SK-N-DZ (cell line): ENCODE measurements at regions not wholly inside any gene's neighbourhood (a gene's known extent, or its start where the extent isn't known, plus 50 kb on each side); places are given as distances from the start of the nearest gene placed in this dataset.
"Not testable (repeated sequence)": the region's sequence is repeated elsewhere in the genome, so short reads cannot be mapped to it uniquely, and the experiment has no call there.

Experiments
- DNase-seq: peaks from one replicate; pipeline ENCODE4 v3.0.0-alpha.2; 2015; ENCODE audit warnings: low spot score

- DNase-seq: not testable (repeated sequence)
Observed at GRCh38 chr10:3317553-3318479, 145.2 kb upstream of the PITRM1 start.

DNA sequence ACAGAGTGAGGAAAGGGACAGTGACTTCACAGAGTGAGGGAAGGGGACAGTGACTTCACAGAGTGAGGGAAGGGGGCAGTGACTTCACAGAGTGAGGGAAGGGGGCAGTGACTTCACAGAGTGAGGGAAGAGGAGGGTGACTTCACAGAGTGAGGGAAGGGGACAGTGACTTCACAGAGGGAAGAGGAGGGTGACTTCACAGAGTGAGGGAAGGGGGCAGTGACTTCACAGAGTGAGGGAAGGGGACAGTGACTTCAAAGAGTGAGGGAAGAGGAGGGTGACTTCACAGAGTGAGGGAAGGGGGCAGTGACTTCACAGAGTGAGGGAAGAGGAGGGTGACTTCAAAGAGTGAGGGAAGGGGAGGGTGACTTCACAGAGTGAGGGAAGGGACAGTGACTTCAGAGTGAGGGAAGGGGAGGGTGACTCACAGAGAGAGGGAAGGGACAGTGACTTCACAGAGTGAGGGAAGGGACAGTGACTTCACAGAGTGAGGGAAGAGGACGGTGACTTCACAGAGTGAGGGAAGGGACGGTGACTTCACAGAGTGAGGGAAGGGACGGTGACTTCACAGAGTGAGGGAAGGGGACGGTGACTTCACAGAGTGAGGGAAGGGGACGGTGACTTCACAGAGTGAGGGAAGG lies 142.0 kb upstream of the PITRM1 start:
- not testable (repeated sequence) for DNase-seq

DNA sequence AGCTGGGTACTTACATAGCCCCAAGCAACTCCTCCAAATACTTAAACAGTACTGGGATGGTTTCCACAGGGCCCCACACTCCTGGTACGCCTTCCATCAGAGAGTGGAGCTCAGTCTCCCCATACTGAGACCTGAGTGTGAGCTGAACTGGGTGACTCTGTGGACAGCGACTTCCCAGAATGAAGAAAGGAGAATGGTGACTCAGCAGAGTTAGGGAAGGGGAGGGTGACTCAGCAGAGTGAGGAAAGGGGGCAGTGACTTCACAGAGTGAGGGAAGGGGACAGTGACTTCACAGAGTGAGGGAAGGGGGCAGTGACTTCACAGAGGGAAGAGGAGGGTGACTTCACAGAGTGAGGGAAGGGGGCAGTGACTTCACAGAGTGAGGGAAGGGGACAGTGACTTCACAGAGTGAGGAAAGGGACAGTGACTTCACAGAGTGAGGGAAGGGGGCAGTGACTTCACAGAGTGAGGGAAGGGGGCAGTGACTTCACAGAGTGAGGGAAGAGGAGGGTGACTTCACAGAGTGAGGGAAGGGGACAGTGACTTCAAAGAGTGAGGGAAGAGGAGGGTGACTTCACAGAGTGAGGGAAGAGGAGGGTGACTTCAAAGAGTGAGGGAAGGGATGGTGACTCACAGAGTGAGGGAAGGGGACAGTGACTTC lies 141.3 kb upstream of the PITRM1 start:
- not testable (repeated sequence) for DNase-seq

DNA sequence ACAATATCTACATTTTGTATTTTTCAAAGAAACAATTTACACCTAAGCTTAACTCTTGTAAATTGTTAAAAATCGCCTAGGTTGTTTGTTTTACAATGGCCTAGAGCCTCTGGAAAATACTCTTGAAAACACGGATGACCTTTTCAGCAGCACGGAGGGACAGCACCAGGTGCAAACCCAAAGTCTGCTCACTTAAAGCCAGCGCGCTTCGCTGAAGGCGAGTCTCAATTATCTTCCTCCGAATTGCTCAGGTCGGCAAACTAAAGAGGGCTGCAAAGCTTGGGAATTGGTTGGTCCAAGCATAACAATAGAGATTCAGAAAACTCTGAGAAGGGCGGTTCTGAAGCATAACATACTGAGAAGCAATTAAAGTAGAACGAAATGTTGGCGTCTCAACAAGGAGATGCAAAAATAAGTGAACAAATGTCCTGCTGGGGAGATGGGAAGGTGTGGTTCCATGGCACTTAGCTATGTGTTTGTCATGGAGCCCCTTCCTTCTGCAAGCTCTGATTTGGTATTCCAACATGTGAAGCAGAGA lies 139.9 kb upstream of the PITRM1 start:
- DNase-seq: no peak

DNA sequence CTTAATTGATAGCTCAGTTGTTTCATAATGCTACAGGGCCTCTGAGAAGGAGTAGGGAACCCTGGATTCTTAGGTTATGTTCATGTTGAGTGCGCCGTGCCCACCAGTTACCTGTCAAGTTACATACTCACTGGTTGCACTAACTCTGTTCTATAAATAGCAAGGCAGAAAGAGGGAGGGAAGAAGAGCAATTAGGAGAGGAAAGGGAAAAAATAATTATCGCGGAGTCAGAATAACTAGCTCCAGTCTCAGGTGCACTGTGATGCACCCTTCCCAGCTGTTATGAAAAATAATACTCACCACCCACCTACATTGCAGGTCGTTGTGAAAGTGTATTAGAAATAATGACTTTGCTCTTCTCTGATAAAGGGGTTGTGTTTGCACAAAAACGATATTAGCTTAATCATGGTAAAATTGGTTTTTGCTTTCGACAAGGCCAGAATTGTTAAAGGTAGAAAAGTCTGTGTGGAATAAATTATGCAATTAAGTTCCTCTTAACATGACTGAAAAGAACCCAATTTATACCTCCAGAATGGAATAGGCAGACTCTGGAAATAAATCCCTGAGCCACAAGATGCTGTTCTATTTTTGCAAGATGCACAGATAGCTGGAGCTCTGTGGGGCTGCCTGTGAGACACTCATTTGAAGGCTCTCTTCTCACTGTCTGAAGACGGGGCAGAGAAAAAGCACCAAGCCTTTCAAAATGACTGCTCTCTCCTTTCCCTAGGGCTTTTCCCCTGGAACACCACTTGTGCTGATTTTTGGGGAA lies 137.6 kb upstream of the PITRM1 start:
- DNase-seq: no peak

GRCh38 chr10:3306050-3306449 lies 133.5 kb upstream of the PITRM1 start:
- no peak for DNase-seq

DNA sequence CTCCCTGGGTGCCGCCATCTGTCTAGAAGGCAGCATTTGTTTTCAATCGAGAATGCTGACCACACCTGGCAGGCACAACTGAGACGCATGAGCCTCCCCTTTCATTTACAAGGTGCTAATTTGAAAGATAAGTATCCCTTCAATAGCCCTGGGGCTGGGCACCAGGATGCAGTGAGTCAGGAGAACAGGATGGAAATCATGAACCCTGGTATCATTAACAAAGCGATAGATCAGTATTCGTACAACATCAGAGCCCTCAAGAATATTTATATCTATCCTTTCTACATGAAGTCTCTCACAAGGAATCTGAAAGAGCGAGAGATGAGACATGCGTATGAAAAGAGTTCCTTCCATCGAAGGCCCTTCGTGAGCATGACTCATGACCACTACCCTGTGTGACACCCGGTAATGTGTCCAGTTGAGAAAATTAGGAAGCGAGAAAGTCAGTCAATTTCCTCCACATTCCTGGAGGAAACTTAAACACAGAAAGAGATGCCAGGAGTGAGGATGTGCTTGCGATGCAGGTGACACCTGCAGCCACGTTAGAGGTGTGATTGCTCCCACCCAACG lies 123.1 kb upstream of the PITRM1 start:
- DNase-seq: no peak

- no peak for DNase-seq
Observed at GRCh38 chr10:3294919-3295581, 122.5 kb upstream of the PITRM1 start.

GRCh38 chr10:3293581-3294431 lies 121.2 kb upstream of the PITRM1 start:
- DNase-seq: no peak

GRCh38 chr10:3292636-3293035 lies 120.1 kb upstream of the PITRM1 start:
- DNase-seq: no peak

DNA sequence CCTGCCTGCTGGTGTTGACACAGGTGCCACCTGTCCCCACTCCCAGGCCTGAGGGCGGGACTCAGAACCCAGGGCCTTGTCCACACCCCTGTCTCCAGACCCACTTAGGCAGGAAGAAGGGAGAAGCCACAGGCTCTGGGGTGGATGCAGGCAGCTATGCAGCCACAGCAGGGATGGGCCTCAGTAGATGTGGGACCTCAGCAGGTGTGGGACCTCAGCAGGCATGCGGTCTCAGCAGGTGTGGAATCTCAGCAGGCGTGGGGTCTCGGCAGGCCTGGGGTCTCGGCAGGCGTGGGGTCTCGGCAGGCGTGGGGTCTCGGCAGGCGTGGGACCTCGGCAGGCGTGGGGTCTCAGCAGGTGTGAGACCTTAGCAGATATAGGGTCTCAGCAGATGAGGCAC lies 118.0 kb upstream of the PITRM1 start:
- DNase-seq: no peak

GRCh38 chr10:3287572-3288445 lies 115.2 kb upstream of the PITRM1 start:
- DNase-seq: no peak

DNA sequence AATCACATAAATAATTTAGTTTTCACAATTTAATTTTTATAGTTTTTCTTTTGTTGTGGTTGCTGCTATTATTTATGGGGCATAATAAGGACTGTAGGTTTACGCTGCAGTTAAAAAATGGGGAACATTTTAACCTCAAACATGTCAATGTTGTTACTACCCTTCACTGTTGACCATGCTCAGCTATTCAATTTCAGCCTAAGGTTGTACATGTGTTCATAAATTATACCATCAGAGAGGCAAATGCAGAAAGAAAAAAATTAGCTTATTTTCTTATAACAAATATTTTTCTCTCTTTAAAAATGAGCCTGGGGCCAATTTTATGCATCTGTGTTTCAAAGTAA lies 110.1 kb upstream of the PITRM1 start:
- DNase-seq: no peak

- DNase-seq: no peak
Observed at GRCh38 chr10:3281941-3282673, 109.5 kb upstream of the PITRM1 start.

- DNase-seq: no peak
Observed at GRCh38 chr10:3278771-3279170, 106.2 kb upstream of the PITRM1 start.

DNA sequence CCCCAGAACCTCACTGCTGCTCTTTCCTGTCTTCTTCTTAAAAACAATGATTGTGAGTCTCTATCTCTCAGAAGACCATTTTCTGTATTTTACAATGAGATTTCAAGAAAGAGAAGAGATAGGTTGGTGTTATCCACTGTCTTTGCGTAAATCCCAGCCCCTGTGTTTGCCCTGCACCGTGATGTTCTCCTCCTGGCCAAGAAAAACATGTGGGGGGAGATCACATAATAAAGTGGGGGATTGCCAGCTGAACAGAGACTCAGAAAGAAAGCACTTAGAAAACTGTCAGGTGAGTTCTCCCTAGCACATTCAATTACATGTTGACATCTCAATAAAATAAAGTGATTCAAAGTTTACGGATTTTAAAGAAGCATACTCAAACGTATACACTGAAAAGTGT lies 105.0 kb upstream of the PITRM1 start:
- DNase-seq: no peak

- DNase-seq: no peak
Observed at GRCh38 chr10:3274414-3274813, 101.8 kb upstream of the PITRM1 start.

DNA sequence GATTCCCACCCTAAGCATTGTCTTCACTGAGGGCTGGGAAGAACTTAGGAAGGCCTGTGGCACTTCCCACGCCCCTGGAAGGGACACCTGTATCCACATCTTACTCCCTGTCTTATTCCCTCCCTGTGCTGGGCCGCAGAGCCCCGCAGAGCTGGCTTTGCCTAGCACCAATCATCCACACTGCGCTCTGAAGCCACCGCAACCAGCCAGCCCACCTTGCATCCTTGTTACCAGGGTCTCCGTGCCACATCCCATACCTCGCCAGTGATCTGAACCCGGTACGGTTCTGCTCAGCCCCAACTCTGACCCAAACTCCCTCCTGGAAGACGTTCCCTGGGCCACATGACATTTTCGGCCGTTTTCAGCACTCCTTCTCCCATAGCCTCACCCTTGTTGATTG lies 101.4 kb upstream of the PITRM1 start:
- no peak for DNase-seq
